Prostate gland (tissue), 2 donors: ENCODE measurements at regions not wholly inside any gene's neighbourhood (a gene's known extent, or its start where the extent isn't known, plus 50 kb on each side); places are given as distances from the start of the nearest gene placed in this dataset.

Source experiments
- CTCF ChIP-seq, 4 experiments: fragments of 200-600 bp in 2 of 4; fragments of 450-650 bp in 2 of 4; sonication (generic) in 2 of 4; IDR thresholded peaks; 1 replicate in 3 of 4; 2 replicates in 1 of 4; pipeline ENCODE4 v1.5.1; 2016 to 2019; ENCODE audit warnings: antibody characterized with exemption in 4 of 4, mild to moderate bottlenecking in 2 of 4, moderate library complexity in 2 of 4
- POLR2A ChIP-seq: fragments of 450-650 bp; IDR thresholded peaks from one replicate; pipeline ENCODE4 v1.6.1; 2016; ENCODE audit warnings: antibody characterized with exemption, mild to moderate bottlenecking
- POLR2AphosphoS5 ChIP-seq: sonication (generic); formaldehyde crosslinking; IDR thresholded peaks from one replicate; pipeline ENCODE4 v1.6.1; 2017; ENCODE audit warnings: antibody characterized with exemption

- TF ChIP-seq CTCF (IDR thresholded peaks at IDR 0.05) = no peak
- no peak for TF ChIP-seq POLR2A
- TF ChIP-seq POLR2AphosphoS5 = no peak
Observed at GRCh38 chr2:139365189-139365588, 585.0 kb upstream of the NXPH2 start.
